ENCODE measurements at regions not wholly inside any gene's neighbourhood (a gene's known extent, or its start where the extent isn't known, plus 50 kb on each side); places are given as distances from the start of the nearest gene placed in this dataset.
"Not testable (repeated sequence)": the region's sequence is repeated elsewhere in the genome, so short reads cannot be mapped to it uniquely, and the experiment has no call there.

DNA sequence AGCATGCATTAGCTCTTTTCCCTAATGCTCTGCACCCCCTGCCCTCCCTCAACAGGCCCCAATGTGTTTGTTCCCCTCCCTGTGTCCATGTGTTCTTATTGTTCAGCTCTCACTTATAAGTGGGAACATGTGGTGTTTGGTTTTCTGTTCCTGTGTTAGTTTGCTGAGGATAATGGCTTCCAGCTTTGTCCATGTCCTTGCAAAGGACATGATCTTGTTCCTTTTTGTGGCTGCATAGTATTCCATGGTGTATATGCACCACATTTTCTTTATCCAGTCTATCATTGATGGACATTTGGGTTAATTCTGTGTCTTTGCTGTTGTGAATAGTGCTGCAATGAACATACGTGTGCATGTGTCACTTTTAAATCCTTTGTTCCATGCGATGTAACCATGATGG lies 363.0 kb downstream of the SRGAP2C start:
- not testable (repeated sequence) for TF ChIP-seq CTCF, POLR2A (IDR thresholded peaks at IDR 0.05)

All from uterus (tissue), 2 donors.